Spleen (tissue), 7 donors: ENCODE measurements at regions not wholly inside any gene's neighbourhood (a gene's known extent, or its start where the extent isn't known, plus 50 kb on each side); places are given as distances from the start of the nearest gene placed in this dataset.

Source experiments
- POLR2AphosphoS5 ChIP-seq, 3 donors: sonication (generic); formaldehyde crosslinking; IDR thresholded peaks; one replicate each; pipeline ENCODE4 v1.5.1; 2017; ENCODE audit warnings: antibody characterized with exemption in 3 of 3
- TF ChIP-seq, protein P1 (sequence below), 11 experiments: fragments of 200-600 bp in 7 of 11; fragments of 450-650 bp in 4 of 11; sonication (generic) in 4 of 11; IDR thresholded peaks in 8 of 11; conservative IDR thresholded peaks in 3 of 11; 1 replicate in 7 of 11; 2 replicates in 4 of 11; pipeline versions ENCODE4 v1.4.0 to v1.8.0; 2016 to 2021; ENCODE audit warnings: antibody characterized with exemption in 11 of 11, inconsistent platforms in 4 of 11, mild to moderate bottlenecking in 1 of 11
- donor health status: DM: no; HTN: no; CAD: no; lungs with moderate emphysema.
- donor health status: DM: no; HTN: no; CAD: no.
- donor health status: DM: no; HTN: no; CAD: no.

DNA sequence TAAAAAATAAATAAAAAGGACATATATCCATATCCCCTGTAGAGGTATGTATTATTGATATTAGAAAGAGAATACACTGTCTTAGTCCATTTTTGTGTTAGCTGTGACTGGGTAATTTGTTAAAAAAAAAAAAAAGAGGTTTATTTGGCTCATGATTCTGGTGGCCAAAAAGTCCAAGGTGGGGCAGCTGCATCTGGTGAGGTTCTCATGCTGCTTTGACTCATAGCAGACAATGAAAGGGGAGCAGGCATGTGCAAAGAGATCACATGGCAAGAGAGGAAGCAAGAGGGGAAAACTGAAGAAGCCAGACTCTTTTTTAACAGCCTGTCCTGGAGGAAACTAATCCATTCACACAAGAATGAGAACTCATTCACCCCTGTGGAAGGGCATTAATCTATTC is 101.6 kb upstream of the MAP4K3 start:
- TF ChIP-seq, protein P1, sequence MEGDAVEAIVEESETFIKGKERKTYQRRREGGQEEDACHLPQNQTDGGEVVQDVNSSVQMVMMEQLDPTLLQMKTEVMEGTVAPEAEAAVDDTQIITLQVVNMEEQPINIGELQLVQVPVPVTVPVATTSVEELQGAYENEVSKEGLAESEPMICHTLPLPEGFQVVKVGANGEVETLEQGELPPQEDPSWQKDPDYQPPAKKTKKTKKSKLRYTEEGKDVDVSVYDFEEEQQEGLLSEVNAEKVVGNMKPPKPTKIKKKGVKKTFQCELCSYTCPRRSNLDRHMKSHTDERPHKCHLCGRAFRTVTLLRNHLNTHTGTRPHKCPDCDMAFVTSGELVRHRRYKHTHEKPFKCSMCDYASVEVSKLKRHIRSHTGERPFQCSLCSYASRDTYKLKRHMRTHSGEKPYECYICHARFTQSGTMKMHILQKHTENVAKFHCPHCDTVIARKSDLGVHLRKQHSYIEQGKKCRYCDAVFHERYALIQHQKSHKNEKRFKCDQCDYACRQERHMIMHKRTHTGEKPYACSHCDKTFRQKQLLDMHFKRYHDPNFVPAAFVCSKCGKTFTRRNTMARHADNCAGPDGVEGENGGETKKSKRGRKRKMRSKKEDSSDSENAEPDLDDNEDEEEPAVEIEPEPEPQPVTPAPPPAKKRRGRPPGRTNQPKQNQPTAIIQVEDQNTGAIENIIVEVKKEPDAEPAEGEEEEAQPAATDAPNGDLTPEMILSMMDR (IDR thresholded peaks at IDR 0.05 in 8 of 11, conservative IDR thresholded peaks at IDR 0.05 in 3 of 11) = no peak
- TF ChIP-seq POLR2AphosphoS5 (IDR thresholded peaks at IDR 0.05) = no peak
